Endometrium (tissue), 2 donors: ENCODE measurements at regions not wholly inside any gene's neighbourhood (a gene's known extent, or its start where the extent isn't known, plus 50 kb on each side); places are given as distances from the start of the nearest gene placed in this dataset.

Experiments used
- FAIRE-seq: peaks from 2 replicates; lab custom pipeline; 2012; peaks lifted over from hg19 to GRCh38; lab: Jason Lieb, UNC
- donor health status: control.
- donor health status: control.

DNA sequence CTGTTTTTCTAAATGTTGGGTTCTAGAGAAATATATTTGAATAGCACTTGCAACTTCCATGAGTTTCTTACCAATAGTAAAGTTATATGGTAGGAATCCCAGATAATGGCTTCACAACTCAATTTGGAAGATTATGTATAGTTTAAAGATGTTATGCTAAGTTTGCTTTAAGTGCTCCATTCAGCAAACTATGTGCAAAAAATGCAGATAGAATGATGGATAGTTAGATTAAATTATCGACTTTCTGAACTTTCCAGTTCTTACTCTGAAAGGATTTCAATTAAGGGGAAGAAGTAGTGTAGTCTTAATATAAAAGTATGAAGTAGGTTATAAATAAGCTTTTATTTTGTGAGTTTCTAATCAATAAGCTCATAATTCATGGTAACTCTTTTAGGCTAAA, 60.7 kb upstream of the NFKB1 start:
- FAIRE-seq, result peak; percentile 57

DNA sequence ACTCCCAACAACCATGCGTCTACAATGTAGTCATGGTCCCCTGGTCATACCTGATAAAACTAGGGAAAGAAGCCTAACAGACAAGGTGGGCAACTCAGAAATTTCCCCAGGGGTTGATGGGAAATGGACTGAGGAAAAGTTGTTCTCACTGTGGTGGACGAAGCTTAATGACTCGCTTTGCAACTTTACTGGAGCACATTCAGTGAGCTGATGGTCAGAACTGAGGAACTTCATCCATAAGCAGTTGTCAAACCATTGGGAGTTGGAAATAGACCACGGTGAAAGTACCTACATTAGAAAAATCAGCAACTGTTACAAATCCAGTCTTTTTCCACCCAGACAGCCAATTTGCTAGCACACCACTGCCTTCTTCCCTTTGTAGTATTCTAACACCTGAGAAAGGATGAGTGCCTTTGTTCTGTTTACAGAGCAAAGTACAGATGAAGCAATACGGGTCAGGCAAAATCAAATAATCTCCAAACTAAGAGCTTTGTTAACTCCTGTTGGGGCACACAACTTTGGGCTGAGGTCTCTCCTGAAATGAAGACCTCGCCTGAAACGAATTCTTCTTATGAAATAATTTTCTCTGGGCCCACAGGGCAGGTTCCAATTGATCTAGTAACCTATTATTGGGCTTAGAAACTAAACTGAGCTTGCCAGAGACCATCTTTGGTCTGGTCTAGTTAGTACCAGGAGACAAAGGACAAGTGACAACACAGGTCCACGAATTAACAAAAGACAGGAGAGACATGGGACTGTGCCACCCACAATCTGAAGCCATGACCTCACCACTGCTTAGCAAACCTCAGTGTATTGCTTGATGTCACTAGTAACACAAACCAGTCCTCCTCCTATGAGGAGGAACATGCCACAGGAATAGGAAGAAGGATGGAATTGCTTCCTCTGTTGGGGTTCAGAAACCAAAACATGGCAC, 58.9 kb upstream of the NFKB1 start:
- no peak for FAIRE-seq

DNA sequence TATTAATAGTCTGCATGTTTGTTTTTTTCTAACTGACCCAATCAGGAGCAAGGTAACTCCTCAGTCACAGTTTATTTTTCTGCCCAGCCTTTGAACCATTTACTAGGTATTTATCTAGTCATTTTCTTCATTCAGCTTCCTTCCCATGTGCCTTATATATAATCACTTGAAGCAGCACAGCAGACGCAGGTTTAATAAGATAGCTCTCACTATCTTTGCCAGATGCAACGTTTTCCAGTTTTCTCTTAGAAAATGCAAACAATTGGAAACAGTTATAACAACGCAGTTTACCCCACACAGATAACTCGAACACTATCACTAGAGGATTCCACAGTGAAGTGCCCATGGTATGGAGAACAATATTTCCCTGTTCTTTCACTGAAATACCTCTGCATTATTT, 56.4 kb upstream of the NFKB1 start:
- no peak for FAIRE-seq

DNA sequence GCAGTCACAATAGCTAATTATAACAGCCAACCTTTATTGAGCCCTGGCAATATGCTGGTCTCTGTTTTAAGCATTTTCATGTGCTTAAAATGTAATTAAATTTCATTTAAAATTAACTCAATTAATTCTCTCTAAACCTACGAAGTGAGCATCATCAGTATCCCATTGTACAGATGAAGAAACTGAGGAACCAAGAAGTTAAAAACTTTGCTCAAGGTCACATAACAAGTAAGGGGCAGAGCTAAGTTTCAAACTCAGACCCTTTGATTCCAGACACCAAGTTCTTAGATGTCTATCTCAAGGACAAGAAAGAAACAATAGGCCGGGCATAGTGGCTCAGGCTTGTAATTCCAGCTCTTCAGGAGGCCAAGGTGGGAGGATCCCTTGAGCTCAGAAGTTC, 55.9 kb upstream of the NFKB1 start:
- no peak for FAIRE-seq

DNA sequence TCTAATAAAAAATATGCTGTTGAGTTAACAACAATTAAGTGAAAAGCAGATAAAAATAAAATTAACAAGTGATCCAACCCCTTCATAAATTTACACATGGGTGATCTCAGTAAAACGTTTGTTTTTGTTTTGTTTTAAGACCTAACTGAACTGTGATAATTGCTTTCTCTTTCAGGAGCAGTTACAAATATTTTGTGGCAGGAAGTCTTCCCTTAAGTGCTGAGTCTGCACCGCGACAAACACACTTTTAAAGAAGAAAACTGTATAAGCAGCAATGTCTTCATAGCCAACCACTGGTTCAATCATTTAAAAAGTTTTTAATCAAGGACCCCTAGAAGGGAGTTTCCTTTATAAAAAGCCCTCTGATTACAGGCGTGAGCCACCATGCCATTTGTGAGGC, 53.7 kb upstream of the NFKB1 start:
- FAIRE-seq, result peak; percentile 79

DNA sequence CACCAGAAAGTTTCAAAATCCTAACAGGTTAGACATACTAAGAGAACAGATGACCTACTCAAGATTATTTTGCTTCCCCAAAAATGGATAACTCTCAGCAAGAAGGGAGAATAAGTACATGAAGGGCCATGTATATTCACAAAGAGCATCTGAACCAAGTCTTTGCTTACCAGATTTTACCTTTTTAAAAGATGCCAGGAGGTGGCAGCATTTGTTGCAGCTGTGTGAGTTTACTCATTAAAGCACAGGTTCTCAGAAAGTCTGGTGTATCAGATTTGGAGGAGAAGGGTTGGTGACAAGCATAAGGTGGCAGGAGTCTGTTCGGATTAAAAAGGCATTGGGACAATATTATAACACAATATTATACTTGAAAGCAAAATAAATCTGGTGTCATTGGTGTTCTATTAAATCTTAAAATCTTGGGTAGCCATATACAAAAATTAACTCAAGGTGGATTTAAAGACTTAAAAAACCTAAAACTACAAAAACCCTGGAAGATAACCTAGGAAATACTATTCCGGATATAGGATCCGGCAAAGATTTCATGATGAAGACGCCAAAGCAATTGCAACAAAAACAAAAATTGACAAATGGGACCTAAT, 51.3 kb upstream of the NFKB1 start:
- peak; percentile 51 for FAIRE-seq

DNA sequence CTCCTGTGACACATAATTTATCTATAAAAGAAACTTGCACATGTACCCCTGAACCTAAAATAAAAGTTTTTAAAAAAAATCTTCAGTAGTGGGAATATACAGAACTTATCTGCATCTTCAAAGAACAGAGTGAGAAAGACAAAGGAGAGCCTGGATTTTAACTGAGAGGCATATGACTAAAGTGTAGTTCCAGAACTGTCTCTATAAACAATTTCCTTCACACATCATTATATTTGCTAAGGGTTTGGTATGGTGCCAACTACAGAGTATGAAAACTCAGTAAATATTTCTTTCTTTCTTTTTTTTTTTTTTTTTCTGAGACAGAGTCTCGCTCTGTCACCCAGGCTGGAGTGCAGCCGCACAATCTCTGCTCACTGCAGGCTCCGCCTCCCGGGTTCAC, 49.9 kb upstream of the NFKB1 start:
- FAIRE-seq, result no peak
